Coronary artery (tissue), 2 donors: ENCODE measurements at regions not wholly inside any gene's neighbourhood (a gene's known extent, or its start where the extent isn't known, plus 50 kb on each side); places are given as distances from the start of the nearest gene placed in this dataset.

ENCODE experiments used
- DNase-seq: peaks from one replicate; pipeline ENCODE4 v3.0.0-alpha.2; 2017; ENCODE audit warnings: low spot score
- H3K27ac ChIP-seq, 2 donors: fragments of 200-600 bp; sonication (generic); one replicate each; pipeline ENCODE4 v1.5.1; 2016 to 2019
- H3K4me3 ChIP-seq: fragments of 200-600 bp; sonication (generic); 2 replicates; pipeline ENCODE4 v1.5.1; 2016; ENCODE audit warnings: mild to moderate bottlenecking, moderate library complexity
- CTCF ChIP-seq: fragments of 200-600 bp; sonication (generic); IDR thresholded peaks from one replicate; pipeline ENCODE4 v1.5.1; 2019; ENCODE audit warnings: antibody characterized with exemption

DNA sequence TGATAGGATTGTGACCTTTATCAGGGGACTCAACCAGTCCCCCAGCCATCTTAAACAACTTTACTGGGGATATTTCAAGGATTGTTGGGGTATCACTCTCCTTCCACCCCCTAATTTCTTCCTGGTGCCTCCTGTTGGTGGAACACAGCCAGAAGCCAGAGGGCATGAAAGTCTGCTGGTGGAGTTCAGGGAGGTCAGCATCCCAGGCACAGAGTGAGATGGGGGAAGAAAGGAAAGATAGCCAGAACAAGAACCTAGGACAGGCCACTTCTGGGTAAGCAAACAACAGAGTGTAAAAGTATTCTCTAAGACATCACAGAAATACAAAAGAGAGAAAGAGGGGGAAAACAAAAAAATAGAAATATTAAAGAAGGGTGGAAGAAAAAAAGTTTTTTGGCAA, 101.8 kb downstream of the SPRY2 start:
- Histone ChIP-seq H3K27ac (no peak overlapping the region), H3K4me3 (no peak overlapping the region)
- no peak for TF ChIP-seq CTCF
- DNase-seq: no peak

DNA sequence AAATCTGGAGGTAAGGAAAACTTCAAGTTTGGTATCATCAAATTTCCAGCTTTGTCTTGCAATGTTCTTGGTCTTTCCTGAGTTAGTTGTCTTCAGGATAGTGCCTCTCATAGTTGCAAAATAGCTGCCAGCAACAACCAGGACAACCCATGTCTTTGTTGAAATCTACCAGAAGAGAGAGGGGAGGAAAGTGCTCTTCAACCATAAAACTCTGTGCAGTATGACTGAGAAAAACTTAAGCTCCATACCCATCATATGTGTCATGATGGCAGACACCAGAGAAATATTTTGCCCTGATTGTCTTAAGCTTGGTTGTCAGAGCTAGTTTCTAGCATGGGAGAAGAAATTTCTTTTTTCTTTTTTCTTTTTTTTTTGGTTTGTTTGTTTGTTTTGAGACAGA, 103.3 kb downstream of the SPRY2 start:
- TF ChIP-seq CTCF: no peak
- H3K27ac ChIP-seq: no peak overlapping the region
- no peak overlapping the region for H3K4me3 ChIP-seq
- DNase-seq: no peak

GRCh38 chr13:80235967-80236302, 105.0 kb downstream of the SPRY2 start:
- DNase-seq: no peak
- no peak overlapping the region for H3K4me3 ChIP-seq
- H3K27ac ChIP-seq: no peak overlapping the region

DNA sequence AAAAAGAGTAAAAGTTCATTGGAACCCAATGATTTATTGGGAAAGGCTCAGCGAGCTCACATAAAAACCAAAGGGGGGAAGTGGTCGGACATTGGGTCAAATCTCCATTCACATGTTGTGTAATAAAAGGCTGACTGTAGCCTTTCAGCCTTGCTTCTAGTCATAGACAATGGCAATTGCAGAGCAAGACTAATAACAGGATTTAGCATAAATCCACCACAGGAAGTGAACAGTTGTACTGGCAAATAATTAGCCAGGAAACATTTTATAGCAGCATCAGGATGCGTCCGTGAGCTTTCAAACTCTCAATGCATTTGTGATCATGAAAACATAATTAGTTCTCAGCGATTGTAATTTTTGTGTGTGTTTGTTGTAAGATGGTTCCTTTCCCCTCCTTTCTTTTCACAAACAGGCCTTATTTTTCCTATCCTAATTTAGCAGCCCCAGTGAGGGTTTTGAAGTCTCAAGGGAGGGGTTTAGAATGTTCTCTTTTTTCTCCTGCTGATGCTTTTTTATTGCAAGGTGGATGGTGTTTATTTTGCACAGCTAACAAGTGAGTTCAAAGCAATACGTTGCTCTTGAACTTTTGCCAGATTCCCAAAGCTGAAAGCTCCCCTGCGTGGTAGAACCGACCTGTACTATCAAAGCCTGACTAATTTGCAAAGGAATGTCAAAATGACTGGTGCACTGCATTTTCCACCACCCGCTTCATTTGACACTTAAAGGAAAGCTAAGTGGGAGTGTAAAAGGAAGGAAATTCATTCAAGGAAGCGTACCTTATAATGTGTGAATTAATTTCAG, 105.6 kb downstream of the SPRY2 start:
- Histone ChIP-seq H3K27ac (no peak overlapping the region), H3K4me3 (no peak overlapping the region)
- no peak for DNase-seq
- TF ChIP-seq CTCF: no peak

More at GRCh38 chr13:80235967-80236302, 105.0 kb downstream of the SPRY2 start:
- TF ChIP-seq CTCF: no peak

- Histone ChIP-seq H3K27ac (no peak overlapping the region), H3K4me3 (no peak overlapping the region)
- TF ChIP-seq CTCF: no peak
- DNase-seq: no peak
Measured at GRCh38 chr13:80227645-80228044, 113.3 kb downstream of the SPRY2 start.

GRCh38 chr13:80226645-80227044, 114.3 kb downstream of the SPRY2 start:
- TF ChIP-seq CTCF: no peak
- Histone ChIP-seq H3K4me3 (no peak overlapping the region), H3K27ac (no peak overlapping the region)
- no peak for DNase-seq

- TF ChIP-seq CTCF: no peak
- no peak overlapping the region for H3K4me3 ChIP-seq
- DNase-seq: no peak
- no peak overlapping the region for H3K27ac ChIP-seq
Measured at GRCh38 chr13:80224468-80224867, 116.5 kb downstream of the SPRY2 start.
